Panc1 (cell line): ENCODE measurements at regions not wholly inside any gene's neighbourhood (a gene's known extent, or its start where the extent isn't known, plus 50 kb on each side); places are given as distances from the start of the nearest gene placed in this dataset.
A peak's percentile ranks its signal among the peaks of the same experiment; 100 is the strongest.

Source experiments
- ATAC-seq: fragments of 200-7000 bp; cut with Tn5 transposase; 2 replicates; pipeline ENCODE4 v1.9.1; 2020; ENCODE audit warnings: mild to moderate bottlenecking, moderate library complexity
- BruUV-seq: library from RNA; stranded (reverse); fragments of 400-500 nt; replicated peaks from 2 replicates; lab custom pipeline; 2021; lab: Mats Ljungman, UMichigan
- CTCF ChIA-PET: fragments of 300-600 bp; sonication (Branson Sonifier 250); formaldehyde crosslinking; loops from one replicate; lab custom pipeline; 2022; ENCODE audit warnings: antibody characterized with exemption; lab: Charles Lee
- POLR2A ChIA-PET: fragments of 300-600 bp; sonication (Branson Sonifier 250); formaldehyde crosslinking; loops from one replicate; lab custom pipeline; 2022; ENCODE audit warnings: antibody characterized with exemption; lab: Charles Lee
- DNase-seq: peaks from one replicate; pipeline ENCODE4 v3.0.0-alpha.2; 2010; ENCODE audit warnings: low read depth, low spot score
- H3K27ac ChIP-seq: 2 replicates; pipeline ENCODE4 v1.5.1; 2011; ENCODE audit warnings: mild to moderate bottlenecking, low read length, inconsistent platforms
- H3K27me3 ChIP-seq: fragments of 200-500 bp; sonication (Bioruptor generic); 2 replicates; pipeline ENCODE4 v1.6.0; 2014; ENCODE audit warnings: low read length, inconsistent platforms; ENCODE audit not compliant: control insufficient read depth, insufficient read depth
- H3K36me3 ChIP-seq: fragments of 200-500 bp; sonication (Bioruptor generic); 2 replicates; pipeline ENCODE4 v1.5.1; 2014; ENCODE audit warnings: inconsistent platforms, mild to moderate bottlenecking, low read length, moderate library complexity; ENCODE audit not compliant: control insufficient read depth, insufficient read depth
- H3K4me1 ChIP-seq: 2 replicates; pipeline ENCODE4 v1.5.1; 2011; ENCODE audit warnings: inconsistent platforms, mild to moderate bottlenecking, low read length, moderate library complexity; ENCODE audit not compliant: control insufficient read depth, insufficient read depth
- H3K4me3 ChIP-seq, 2 experiments: 2 replicates each; pipeline ENCODE4 v1.5.1; 2011 to 2012; ENCODE audit warnings: low read depth in 2 of 2, low read length in 2 of 2, mild to moderate bottlenecking in 2 of 2, inconsistent platforms in 1 of 2, moderate library complexity in 1 of 2
- H3K9me3 ChIP-seq: fragments of 200-500 bp; sonication (Bioruptor generic); 2 replicates; pipeline ENCODE4 v1.5.1; 2014; ENCODE audit warnings: low read depth, mild to moderate bottlenecking, inconsistent platforms, low read length, moderate library complexity; ENCODE audit not compliant: control insufficient read depth, insufficient read depth
- POLR2AphosphoS5 ChIP-seq: IDR thresholded peaks from 2 replicates; pipeline ENCODE4 v1.6.1; 2012; ENCODE audit warnings: mild to moderate bottlenecking, low read depth, low read length, moderate library complexity
- SIN3A ChIP-seq: IDR thresholded peaks from 2 replicates; pipeline ENCODE4 v1.6.1; 2012; ENCODE audit warnings: low read depth, mild to moderate bottlenecking, low read length, moderate library complexity, borderline replicate concordance; ENCODE audit not compliant: insufficient read depth
- TCF7L2 ChIP-seq: IDR thresholded peaks from 2 replicates; pipeline ENCODE4 v1.6.1; 2011; ENCODE audit warnings: mild to moderate bottlenecking, low read depth, low read length, inconsistent platforms
- in situ Hi-C: cut with HindIII; loops from 2 replicates; pipeline ENCODE4 v1.10.0; 2016; ENCODE audit warnings: low sequenced_read_pairs, low pct_unique_long_range_greater_than_20kb
- intact Hi-C: fragments of 100-400 bp; cut with micrococcal nuclease; formaldehyde crosslinking; loops from one replicate; pipeline ENCODE4 v1.10.0; 2022; ENCODE audit not compliant: unreplicated experiment
- TF ChIP-seq, protein P1 (sequence below), 2 experiments: IDR thresholded peaks; 2 replicates each; pipeline ENCODE4 v1.6.1; 2011 to 2012; ENCODE audit warnings: low read depth in 2 of 2, control low read depth in 1 of 2, low read length in 1 of 2, mild to moderate bottlenecking in 1 of 2, moderate library complexity in 1 of 2; ENCODE audit not compliant: insufficient read depth in 1 of 2
- TF ChIP-seq, protein P2 (sequence below): fragments of 450-650 bp; IDR thresholded peaks from 2 replicates; pipeline ENCODE4 v1.5.1; 2017; ENCODE audit warnings: mild to moderate bottlenecking

DNA sequence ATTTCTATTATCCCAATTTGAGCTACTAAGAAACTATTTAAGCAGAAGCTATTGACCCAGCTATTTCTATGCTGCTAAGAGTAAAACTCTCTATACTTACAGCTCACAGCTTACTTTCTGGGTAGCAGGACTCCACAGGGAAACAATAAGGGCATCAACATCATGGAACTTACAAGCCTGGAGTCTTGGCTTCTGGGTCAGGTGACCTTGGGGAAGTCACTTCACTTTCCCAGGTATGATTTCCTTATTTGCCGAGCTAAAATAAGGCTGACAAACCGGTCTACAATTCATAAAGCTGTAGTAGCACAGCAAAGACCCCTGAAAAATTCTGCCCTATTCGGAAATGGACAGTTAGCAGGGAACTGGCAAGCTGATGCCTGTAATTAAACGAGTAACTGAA, 278.3 kb upstream of the NR2F2 start:
- in situ Hi-C loops (no loop called here), intact Hi-C loops (loop anchor here (10.0 kb wide), 1 partner anchor 273 kb away; no protein-coding TSS in a partner anchor)
- H3K36me3 ChIP-seq, result no peaks in the 10 kb centered on the region
- TF ChIP-seq, protein P1, sequence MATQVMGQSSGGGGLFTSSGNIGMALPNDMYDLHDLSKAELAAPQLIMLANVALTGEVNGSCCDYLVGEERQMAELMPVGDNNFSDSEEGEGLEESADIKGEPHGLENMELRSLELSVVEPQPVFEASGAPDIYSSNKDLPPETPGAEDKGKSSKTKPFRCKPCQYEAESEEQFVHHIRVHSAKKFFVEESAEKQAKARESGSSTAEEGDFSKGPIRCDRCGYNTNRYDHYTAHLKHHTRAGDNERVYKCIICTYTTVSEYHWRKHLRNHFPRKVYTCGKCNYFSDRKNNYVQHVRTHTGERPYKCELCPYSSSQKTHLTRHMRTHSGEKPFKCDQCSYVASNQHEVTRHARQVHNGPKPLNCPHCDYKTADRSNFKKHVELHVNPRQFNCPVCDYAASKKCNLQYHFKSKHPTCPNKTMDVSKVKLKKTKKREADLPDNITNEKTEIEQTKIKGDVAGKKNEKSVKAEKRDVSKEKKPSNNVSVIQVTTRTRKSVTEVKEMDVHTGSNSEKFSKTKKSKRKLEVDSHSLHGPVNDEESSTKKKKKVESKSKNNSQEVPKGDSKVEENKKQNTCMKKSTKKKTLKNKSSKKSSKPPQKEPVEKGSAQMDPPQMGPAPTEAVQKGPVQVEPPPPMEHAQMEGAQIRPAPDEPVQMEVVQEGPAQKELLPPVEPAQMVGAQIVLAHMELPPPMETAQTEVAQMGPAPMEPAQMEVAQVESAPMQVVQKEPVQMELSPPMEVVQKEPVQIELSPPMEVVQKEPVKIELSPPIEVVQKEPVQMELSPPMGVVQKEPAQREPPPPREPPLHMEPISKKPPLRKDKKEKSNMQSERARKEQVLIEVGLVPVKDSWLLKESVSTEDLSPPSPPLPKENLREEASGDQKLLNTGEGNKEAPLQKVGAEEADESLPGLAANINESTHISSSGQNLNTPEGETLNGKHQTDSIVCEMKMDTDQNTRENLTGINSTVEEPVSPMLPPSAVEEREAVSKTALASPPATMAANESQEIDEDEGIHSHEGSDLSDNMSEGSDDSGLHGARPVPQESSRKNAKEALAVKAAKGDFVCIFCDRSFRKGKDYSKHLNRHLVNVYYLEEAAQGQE (IDR thresholded peaks at IDR 0.05; ENCODE audit: insufficient read depth in 1 of 2, low read depth in 2 of 2, low read length in 1 of 2), result no peak
- no peak for TF ChIP-seq POLR2AphosphoS5
- no peak for TF ChIP-seq SIN3A
- TF ChIP-seq, protein P2, sequence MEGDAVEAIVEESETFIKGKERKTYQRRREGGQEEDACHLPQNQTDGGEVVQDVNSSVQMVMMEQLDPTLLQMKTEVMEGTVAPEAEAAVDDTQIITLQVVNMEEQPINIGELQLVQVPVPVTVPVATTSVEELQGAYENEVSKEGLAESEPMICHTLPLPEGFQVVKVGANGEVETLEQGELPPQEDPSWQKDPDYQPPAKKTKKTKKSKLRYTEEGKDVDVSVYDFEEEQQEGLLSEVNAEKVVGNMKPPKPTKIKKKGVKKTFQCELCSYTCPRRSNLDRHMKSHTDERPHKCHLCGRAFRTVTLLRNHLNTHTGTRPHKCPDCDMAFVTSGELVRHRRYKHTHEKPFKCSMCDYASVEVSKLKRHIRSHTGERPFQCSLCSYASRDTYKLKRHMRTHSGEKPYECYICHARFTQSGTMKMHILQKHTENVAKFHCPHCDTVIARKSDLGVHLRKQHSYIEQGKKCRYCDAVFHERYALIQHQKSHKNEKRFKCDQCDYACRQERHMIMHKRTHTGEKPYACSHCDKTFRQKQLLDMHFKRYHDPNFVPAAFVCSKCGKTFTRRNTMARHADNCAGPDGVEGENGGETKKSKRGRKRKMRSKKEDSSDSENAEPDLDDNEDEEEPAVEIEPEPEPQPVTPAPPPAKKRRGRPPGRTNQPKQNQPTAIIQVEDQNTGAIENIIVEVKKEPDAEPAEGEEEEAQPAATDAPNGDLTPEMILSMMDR, result no peak
- TF ChIP-seq TCF7L2, result no peak
- ATAC-seq, result no peak
- ChIA-PET POLR2A (no interaction called here), CTCF (interaction anchor here (0.5 kb wide), 1 partner anchor 9 kb away, joined by 3 read pairs; no protein-coding TSS in a partner anchor)
- H3K27me3 ChIP-seq, result no peaks in the 10 kb centered on the region
- no TSS peak for BruUV-seq
- peaks cover 30% of the 10 kb centered on the region for H3K4me1 ChIP-seq
- no peak overlapping the region for H3K4me3 ChIP-seq
- no peaks in the 10 kb centered on the region for H3K9me3 ChIP-seq
- no peak for DNase-seq
- no peak overlapping the region for H3K27ac ChIP-seq

DNA sequence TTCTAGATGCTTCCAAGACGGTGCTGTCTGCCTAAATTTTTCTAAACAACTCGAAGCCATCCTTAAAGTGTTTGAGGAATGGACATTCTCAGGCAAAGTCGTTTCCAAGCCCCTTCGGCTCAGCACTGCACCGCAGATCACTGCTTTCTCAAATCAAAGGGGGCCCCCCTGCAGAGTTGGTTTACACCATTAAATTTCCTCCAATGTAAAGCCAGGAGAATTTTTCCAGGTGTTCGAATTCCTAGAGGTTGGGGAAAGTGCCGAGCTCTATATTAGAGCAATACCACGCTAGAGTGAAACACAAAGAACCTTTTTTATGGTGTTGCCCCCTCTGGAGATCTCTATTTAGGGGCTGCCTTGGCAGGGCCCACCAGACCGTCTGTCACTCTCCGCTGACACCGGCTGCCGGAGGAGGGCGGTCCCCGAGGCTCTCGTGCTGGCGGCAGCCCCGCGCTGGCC, 277.9 kb upstream of the NR2F2 start:
- Histone ChIP-seq H3K36me3 (no peaks in the 10 kb centered on the region), H3K4me1 (peaks cover 25% of the 10 kb centered on the region), H3K9me3 (no peaks in the 10 kb centered on the region), H3K27ac (peak overlapping the region; percentile 59), H3K27me3 (no peaks in the 10 kb centered on the region), H3K4me3 (peak overlapping the region; percentile 30 to 59)
- intact Hi-C loops, result loop anchor here (10.0 kb wide), 1 partner anchor 272 kb away; no protein-coding TSS in a partner anchor
- TF ChIP-seq, protein P1 (IDR thresholded peaks at IDR 0.05; ENCODE audit: insufficient read depth in 1 of 2, low read depth in 2 of 2, low read length in 1 of 2), result no peak
- TF ChIP-seq, protein P2, result no peak
- TF ChIP-seq POLR2AphosphoS5 (no peak), TCF7L2 (no peak), SIN3A (no peak)
- DNase-seq, result no peak
- no peak; the same call in 1 of the 2 replicates for ATAC-seq
- POLR2A ChIA-PET, result no interaction called here
- in situ Hi-C loops, result no loop called here
- CTCF ChIA-PET, result interaction anchor here (0.5 kb wide), 1 partner anchor 8 kb away, joined by 3 read pairs; no protein-coding TSS in a partner anchor
- no TSS peak for BruUV-seq
